ENCODE measurements at regions not wholly inside any gene's neighbourhood (a gene's known extent, or its start where the extent isn't known, plus 50 kb on each side); places are given as distances from the start of the nearest gene placed in this dataset.

DNA sequence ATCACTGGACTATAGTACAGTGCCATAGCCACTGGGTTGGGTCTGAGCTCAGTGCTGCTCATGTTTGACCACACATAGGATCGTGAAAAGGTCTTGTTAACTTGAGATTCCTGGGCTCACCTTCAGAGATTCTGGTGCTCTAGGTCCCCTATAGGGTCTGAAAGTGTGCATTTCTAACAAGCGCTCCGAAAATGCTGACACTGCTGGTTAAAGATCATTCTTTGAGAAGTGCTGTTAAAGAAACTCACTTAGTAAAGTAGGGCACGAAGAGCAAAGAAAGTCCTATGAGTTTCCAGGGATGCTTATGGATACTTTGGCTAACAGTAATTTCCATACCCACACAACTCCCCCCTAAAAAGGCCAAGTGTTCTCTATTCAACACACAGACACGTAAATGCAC, 108.1 kb upstream of the PAX6 start:
- TF ChIP-seq, protein P1, sequence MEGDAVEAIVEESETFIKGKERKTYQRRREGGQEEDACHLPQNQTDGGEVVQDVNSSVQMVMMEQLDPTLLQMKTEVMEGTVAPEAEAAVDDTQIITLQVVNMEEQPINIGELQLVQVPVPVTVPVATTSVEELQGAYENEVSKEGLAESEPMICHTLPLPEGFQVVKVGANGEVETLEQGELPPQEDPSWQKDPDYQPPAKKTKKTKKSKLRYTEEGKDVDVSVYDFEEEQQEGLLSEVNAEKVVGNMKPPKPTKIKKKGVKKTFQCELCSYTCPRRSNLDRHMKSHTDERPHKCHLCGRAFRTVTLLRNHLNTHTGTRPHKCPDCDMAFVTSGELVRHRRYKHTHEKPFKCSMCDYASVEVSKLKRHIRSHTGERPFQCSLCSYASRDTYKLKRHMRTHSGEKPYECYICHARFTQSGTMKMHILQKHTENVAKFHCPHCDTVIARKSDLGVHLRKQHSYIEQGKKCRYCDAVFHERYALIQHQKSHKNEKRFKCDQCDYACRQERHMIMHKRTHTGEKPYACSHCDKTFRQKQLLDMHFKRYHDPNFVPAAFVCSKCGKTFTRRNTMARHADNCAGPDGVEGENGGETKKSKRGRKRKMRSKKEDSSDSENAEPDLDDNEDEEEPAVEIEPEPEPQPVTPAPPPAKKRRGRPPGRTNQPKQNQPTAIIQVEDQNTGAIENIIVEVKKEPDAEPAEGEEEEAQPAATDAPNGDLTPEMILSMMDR (IDR thresholded peaks at IDR 0.05; ENCODE audit: borderline replicate concordance, extremely low read depth, insufficient read depth): no peak
- Histone ChIP-seq H3K4me1 (ENCODE audit: control insufficient read depth in 2 of 3, insufficient read depth in 2 of 3, low read depth in 1 of 3, low read length in 3 of 3) (no peaks in the 10 kb centered on the region), H3K9ac (ENCODE audit: low read length in 3 of 3) (no peak overlapping the region), H3K27me3 (ENCODE audit: control insufficient read depth, insufficient read depth, low read length) (no peaks in the 10 kb centered on the region), H3K9me3 (ENCODE audit: control insufficient read depth in 2 of 3, insufficient read depth in 1 of 3, low read length in 3 of 3) (no peaks in the 10 kb centered on the region), H3K4me3 (ENCODE audit: low read length in 3 of 3) (no peak overlapping the region), H3K36me3 (ENCODE audit: control insufficient read depth in 2 of 3, insufficient read depth in 3 of 3, low read length in 3 of 3) (no peaks in the 10 kb centered on the region), H3K27ac (ENCODE audit: low read depth in 2 of 2, low read length in 2 of 2) (no peak overlapping the region)
- intact Hi-C loops (cut with DNase I): no loop called here
- no peak for DNase-seq
- no peak for FAIRE-seq

DNA sequence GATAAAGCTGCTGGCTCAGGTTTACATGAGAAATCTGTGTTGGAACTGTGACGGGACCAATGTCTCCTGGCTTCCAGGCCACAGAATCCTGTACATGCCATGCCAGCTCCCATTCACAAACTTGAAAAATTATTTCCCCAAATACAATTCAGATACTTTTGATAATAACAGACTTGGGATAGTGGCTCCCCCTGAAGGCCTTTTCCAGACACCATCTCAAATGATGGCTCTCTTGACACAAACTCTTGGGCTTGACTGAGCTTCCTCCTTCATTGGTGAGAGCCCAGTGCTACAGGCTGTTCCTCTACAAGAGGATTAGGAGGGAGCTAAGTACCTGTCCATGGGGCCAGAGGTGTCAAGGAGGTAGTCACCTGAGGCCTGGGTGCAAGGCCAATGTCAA, 104.7 kb upstream of the PAX6 start:
- intact Hi-C loops (cut with DNase I): no loop called here
- Histone ChIP-seq H3K36me3 (ENCODE audit: control insufficient read depth in 2 of 3, insufficient read depth in 3 of 3, low read length in 3 of 3) (no peaks in the 10 kb centered on the region), H3K4me1 (ENCODE audit: control insufficient read depth in 2 of 3, insufficient read depth in 2 of 3, low read depth in 1 of 3, low read length in 3 of 3) (no peaks in the 10 kb centered on the region), H3K9ac (ENCODE audit: low read length in 3 of 3) (no peak overlapping the region), H3K27ac (ENCODE audit: low read depth in 2 of 2, low read length in 2 of 2) (no peak overlapping the region), H3K4me3 (ENCODE audit: low read length in 3 of 3) (no peak overlapping the region), H3K9me3 (ENCODE audit: control insufficient read depth in 2 of 3, insufficient read depth in 1 of 3, low read length in 3 of 3) (no peaks in the 10 kb centered on the region), H3K27me3 (ENCODE audit: control insufficient read depth, insufficient read depth, low read length) (no peaks in the 10 kb centered on the region)
- TF ChIP-seq, protein P1 (IDR thresholded peaks at IDR 0.05; ENCODE audit: borderline replicate concordance, extremely low read depth, insufficient read depth): no peak
- no peak for FAIRE-seq
- no peak for DNase-seq

- intact Hi-C loops (cut with DNase I): no loop called here
- Histone ChIP-seq H3K36me3 (ENCODE audit: control insufficient read depth in 2 of 3, insufficient read depth in 3 of 3, low read length in 3 of 3) (no peaks in the 10 kb centered on the region), H3K9ac (ENCODE audit: low read length in 3 of 3) (no peak overlapping the region), H3K9me3 (ENCODE audit: control insufficient read depth in 2 of 3, insufficient read depth in 1 of 3, low read length in 3 of 3) (no peaks in the 10 kb centered on the region), H3K27me3 (ENCODE audit: control insufficient read depth, insufficient read depth, low read length) (no peaks in the 10 kb centered on the region), H3K4me1 (ENCODE audit: control insufficient read depth in 2 of 3, insufficient read depth in 2 of 3, low read depth in 1 of 3, low read length in 3 of 3) (no peaks in the 10 kb centered on the region), H3K4me3 (ENCODE audit: low read length in 3 of 3) (no peak overlapping the region), H3K27ac (ENCODE audit: low read depth in 2 of 2, low read length in 2 of 2) (no peak overlapping the region)
- TF ChIP-seq, protein P1 (IDR thresholded peaks at IDR 0.05; ENCODE audit: borderline replicate concordance, extremely low read depth, insufficient read depth): no peak
- FAIRE-seq (no peak), DNase-seq (no peak)
These were observed 102.9 kb upstream of the PAX6 start for GRCh38 chr11:31913985-31914384.

GRCh38 chr11:31912808-31913207, 101.7 kb upstream of the PAX6 start:
- Histone ChIP-seq H3K9ac (ENCODE audit: low read length in 3 of 3) (no peak overlapping the region), H3K4me1 (ENCODE audit: control insufficient read depth in 2 of 3, insufficient read depth in 2 of 3, low read depth in 1 of 3, low read length in 3 of 3) (no peaks in the 10 kb centered on the region), H3K9me3 (ENCODE audit: control insufficient read depth in 2 of 3, insufficient read depth in 1 of 3, low read length in 3 of 3) (no peaks in the 10 kb centered on the region), H3K36me3 (ENCODE audit: control insufficient read depth in 2 of 3, insufficient read depth in 3 of 3, low read length in 3 of 3) (no peaks in the 10 kb centered on the region), H3K4me3 (ENCODE audit: low read length in 3 of 3) (no peak overlapping the region), H3K27ac (ENCODE audit: low read depth in 2 of 2, low read length in 2 of 2) (no peak overlapping the region), H3K27me3 (ENCODE audit: control insufficient read depth, insufficient read depth, low read length) (no peaks in the 10 kb centered on the region)
- no peak for DNase-seq
- intact Hi-C loops (cut with DNase I): no loop called here
- no peak for FAIRE-seq
- TF ChIP-seq, protein P1 (IDR thresholded peaks at IDR 0.05; ENCODE audit: borderline replicate concordance, extremely low read depth, insufficient read depth): no peak
